Activated CD4-positive, alpha-beta memory T cell treated with anti-CD3 and anti-CD28 coated beads, Interleukin-2, amount 10 ng/mL, durations not matched to agents 7 days and 5 days (primary cell): ENCODE measurements at regions not wholly inside any gene's neighbourhood (a gene's known extent, or its start where the extent isn't known, plus 50 kb on each side); places are given as distances from the start of the nearest gene placed in this dataset.
"Not testable (repeated sequence)": the region's sequence is repeated elsewhere in the genome, so short reads cannot be mapped to it uniquely, and the experiment has no call there.

Experiments
- CTCF ChIA-PET: fragments of 350-600 bp; sonication (Branson Sonifier 250); formaldehyde crosslinking; loops from one replicate; lab custom pipeline; 2021; ENCODE audit warnings: antibody characterized with exemption, inconsistent platforms; lab: Charles Lee
- POLR2A ChIA-PET: fragments of 350-600 bp; sonication (Branson Sonifier 250); formaldehyde crosslinking; loops from one replicate; lab custom pipeline; 2021; ENCODE audit warnings: antibody characterized with exemption; lab: Charles Lee
- DNase-seq: peaks from one replicate; pipeline ENCODE4 v3.0.0-alpha.2; 2020
- H3K27ac Mint-ChIP-seq: one replicate; pipeline ENCODE4 v1.8.0; 2021; ENCODE audit warnings: mild to moderate bottlenecking, mixed read lengths
- H3K27me3 Mint-ChIP-seq: one replicate; pipeline ENCODE4 v1.8.0; 2021; ENCODE audit warnings: mixed read lengths
- H3K36me3 Mint-ChIP-seq: one replicate; pipeline ENCODE4 v1.8.0; 2021; ENCODE audit warnings: low read depth, mixed read lengths
- H3K4me1 Mint-ChIP-seq: one replicate; pipeline ENCODE4 v1.8.0; 2021; ENCODE audit warnings: mixed read lengths
- H3K4me3 Mint-ChIP-seq: one replicate; pipeline ENCODE4 v1.8.0; 2021; ENCODE audit warnings: mild to moderate bottlenecking, mixed read lengths
- H3K9me3 Mint-ChIP-seq: one replicate; pipeline ENCODE4 v1.8.0; 2021; ENCODE audit warnings: mixed read lengths

- POLR2A ChIA-PET = no interaction called here
- no peak overlapping the region for H3K4me3 Mint-ChIP-seq
- peaks cover 3% of the 10 kb centered on the region for H3K27me3 Mint-ChIP-seq
- H3K27ac Mint-ChIP-seq = no peak overlapping the region
- no peaks in the 10 kb centered on the region for H3K9me3 Mint-ChIP-seq
- CTCF ChIA-PET = no interaction called here
- DNase-seq = no peak
- H3K36me3 Mint-ChIP-seq = no peaks in the 10 kb centered on the region
- H3K4me1 Mint-ChIP-seq = no peaks in the 10 kb centered on the region
These were observed 150.6 kb downstream of the HRH4 start for GRCh38 chr18:24611075-24611474.

- Mint-ChIP-seq H3K9me3 (no peaks in the 10 kb centered on the region), H3K36me3 (no peaks in the 10 kb centered on the region), H3K4me1 (no peaks in the 10 kb centered on the region), H3K27me3 (peaks cover 3% of the 10 kb centered on the region), H3K27ac (no peak overlapping the region), H3K4me3 (no peak overlapping the region)
- POLR2A ChIA-PET = no interaction called here
- DNase-seq = no peak
- CTCF ChIA-PET = no interaction called here
These were observed 153.6 kb downstream of the HRH4 start for GRCh38 chr18:24613896-24614640.

- ChIA-PET POLR2A (no interaction called here), CTCF (no interaction called here)
- Mint-ChIP-seq H3K27me3 (peaks cover 3% of the 10 kb centered on the region), H3K4me3 (no peak overlapping the region), H3K9me3 (no peaks in the 10 kb centered on the region), H3K4me1 (no peaks in the 10 kb centered on the region), H3K27ac (no peak overlapping the region), H3K36me3 (no peaks in the 10 kb centered on the region)
- DNase-seq = no peak
These were observed 156.2 kb downstream of the HRH4 start for GRCh38 chr18:24616653-24617052.

- DNase-seq, H3K27me3 Mint-ChIP-seq, CTCF ChIA-PET, H3K36me3 Mint-ChIP-seq, POLR2A ChIA-PET, H3K4me1 Mint-ChIP-seq, H3K9me3 Mint-ChIP-seq, H3K4me3 Mint-ChIP-seq, H3K27ac Mint-ChIP-seq: not testable (repeated sequence)
These were observed 164.0 kb downstream of the HRH4 start for GRCh38 chr18:24624421-24624820.

GRCh38 chr18:24627644-24628315 is 167.3 kb downstream of the HRH4 start:
- H3K27ac Mint-ChIP-seq = no peak overlapping the region
- ChIA-PET POLR2A (no interaction called here), CTCF (no interaction called here)
- no peak for DNase-seq
- H3K36me3 Mint-ChIP-seq = no peaks in the 10 kb centered on the region
- no peak overlapping the region for H3K4me3 Mint-ChIP-seq
- peaks cover 3% of the 10 kb centered on the region for H3K27me3 Mint-ChIP-seq
- H3K9me3 Mint-ChIP-seq = no peaks in the 10 kb centered on the region
- H3K4me1 Mint-ChIP-seq = no peaks in the 10 kb centered on the region

- POLR2A ChIA-PET = no interaction called here
- H3K4me1 Mint-ChIP-seq = no peaks in the 10 kb centered on the region
- H3K27me3 Mint-ChIP-seq = peaks cover 3% of the 10 kb centered on the region
- CTCF ChIA-PET = no interaction called here
- no peak overlapping the region for H3K4me3 Mint-ChIP-seq
- no peaks in the 10 kb centered on the region for H3K36me3 Mint-ChIP-seq
- no peak for DNase-seq
- H3K9me3 Mint-ChIP-seq = no peaks in the 10 kb centered on the region
- H3K27ac Mint-ChIP-seq = no peak overlapping the region
These were observed 167.9 kb downstream of the HRH4 start for GRCh38 chr18:24628326-24628725.

- no peak for DNase-seq
- Mint-ChIP-seq H3K4me1 (no peaks in the 10 kb centered on the region), H3K27ac (no peak overlapping the region), H3K9me3 (no peaks in the 10 kb centered on the region), H3K27me3 (peaks cover 3% of the 10 kb centered on the region), H3K4me3 (no peak overlapping the region), H3K36me3 (no peaks in the 10 kb centered on the region)
- ChIA-PET POLR2A (no interaction called here), CTCF (no interaction called here)
These were observed 169.5 kb downstream of the HRH4 start for GRCh38 chr18:24629921-24630320.

GRCh38 chr18:24630346-24630880 is 170.0 kb downstream of the HRH4 start:
- Mint-ChIP-seq H3K4me1 (no peaks in the 10 kb centered on the region), H3K27ac (no peak overlapping the region), H3K9me3 (no peaks in the 10 kb centered on the region), H3K27me3 (peaks cover 3% of the 10 kb centered on the region), H3K36me3 (no peaks in the 10 kb centered on the region), H3K4me3 (no peak overlapping the region)
- no peak for DNase-seq
- CTCF ChIA-PET = no interaction called here
- POLR2A ChIA-PET = no interaction called here

GRCh38 chr18:24631243-24632025 is 171.0 kb downstream of the HRH4 start:
- no peaks in the 10 kb centered on the region for H3K4me1 Mint-ChIP-seq
- no peaks in the 10 kb centered on the region for H3K9me3 Mint-ChIP-seq
- no peaks in the 10 kb centered on the region for H3K36me3 Mint-ChIP-seq
- no peak overlapping the region for H3K27ac Mint-ChIP-seq
- POLR2A ChIA-PET = no interaction called here
- no peak overlapping the region for H3K4me3 Mint-ChIP-seq
- CTCF ChIA-PET = no interaction called here
- DNase-seq = no peak
- peaks cover 3% of the 10 kb centered on the region for H3K27me3 Mint-ChIP-seq

- Mint-ChIP-seq H3K4me3 (no peak overlapping the region), H3K27me3 (peaks cover 3% of the 10 kb centered on the region), H3K9me3 (no peaks in the 10 kb centered on the region), H3K4me1 (no peaks in the 10 kb centered on the region), H3K36me3 (no peaks in the 10 kb centered on the region), H3K27ac (no peak overlapping the region)
- POLR2A ChIA-PET = no interaction called here
- CTCF ChIA-PET = no interaction called here
- DNase-seq = no peak
These were observed 171.9 kb downstream of the HRH4 start for GRCh38 chr18:24632158-24632988.

- CTCF ChIA-PET = no interaction called here
- Mint-ChIP-seq H3K4me3 (no peak overlapping the region), H3K4me1 (no peaks in the 10 kb centered on the region), H3K9me3 (no peaks in the 10 kb centered on the region), H3K27me3 (peaks cover 3% of the 10 kb centered on the region), H3K27ac (no peak overlapping the region), H3K36me3 (no peaks in the 10 kb centered on the region)
- POLR2A ChIA-PET = no interaction called here
- no peak for DNase-seq
These were observed 172.7 kb downstream of the HRH4 start for GRCh38 chr18:24633121-24633520.

GRCh38 chr18:24649571-24649970 is 189.1 kb downstream of the HRH4 start:
- H3K9me3 Mint-ChIP-seq = no peaks in the 10 kb centered on the region
- ChIA-PET POLR2A (no interaction called here), CTCF (no interaction called here)

GRCh38 chr18:24651434-24651833 is 191.0 kb downstream of the HRH4 start:
- POLR2A ChIA-PET = no interaction called here
- no peaks in the 10 kb centered on the region for H3K36me3 Mint-ChIP-seq
- H3K4me3 Mint-ChIP-seq = no peak overlapping the region
- DNase-seq = no peak
- H3K27ac Mint-ChIP-seq = no peak overlapping the region
- no peaks in the 10 kb centered on the region for H3K9me3 Mint-ChIP-seq
- CTCF ChIA-PET = no interaction called here
- no peaks in the 10 kb centered on the region for H3K4me1 Mint-ChIP-seq
- H3K27me3 Mint-ChIP-seq = peaks cover 2% of the 10 kb centered on the region

More at GRCh38 chr18:24649571-24649970, 189.1 kb downstream of the HRH4 start:
- H3K36me3 Mint-ChIP-seq = no peaks in the 10 kb centered on the region
- no peak overlapping the region for H3K27ac Mint-ChIP-seq
- no peak for DNase-seq
- H3K4me1 Mint-ChIP-seq = no peaks in the 10 kb centered on the region
- peaks cover 2% of the 10 kb centered on the region for H3K27me3 Mint-ChIP-seq
- H3K4me3 Mint-ChIP-seq = no peak overlapping the region
